Mesodermal cell (in vitro differentiated cells): ENCODE measurements at regions not wholly inside any gene's neighbourhood (a gene's known extent, or its start where the extent isn't known, plus 50 kb on each side); places are given as distances from the start of the nearest gene placed in this dataset.

Experiments
- H3K27ac ChIP-seq: 2 replicates; pipeline ENCODE4 v1.7.0; 2013; ENCODE audit warnings: mild to moderate bottlenecking, low read depth, low read length, moderate library complexity; ENCODE audit not compliant: severe bottlenecking
- H3K36me3 ChIP-seq: 2 replicates; pipeline ENCODE4 v1.7.1; 2013; ENCODE audit warnings: mild to moderate bottlenecking, low read length, moderate library complexity; ENCODE audit not compliant: control insufficient read depth, insufficient read depth
- H3K4me1 ChIP-seq: one replicate; pipeline ENCODE4 v1.7.1; 2013; ENCODE audit warnings: mild to moderate bottlenecking, low read length; ENCODE audit not compliant: insufficient read depth, control insufficient read depth, poor library complexity, severe bottlenecking
- H3K4me3 ChIP-seq: 2 replicates; pipeline ENCODE4 v1.7.0; 2013; ENCODE audit warnings: low read length, control low read depth, mild to moderate bottlenecking; ENCODE audit not compliant: insufficient read depth, poor library complexity, severe bottlenecking; ENCODE audit errors: extremely low read depth
- H3K9me3 ChIP-seq: 2 replicates; pipeline ENCODE4 v1.7.1; 2013; ENCODE audit warnings: mild to moderate bottlenecking, low read length, moderate library complexity; ENCODE audit not compliant: control insufficient read depth
- WGBS, 2 experiments: methylation state at CpG; one replicate each; pipeline ENCODE4 v1.1.5; 2013; ENCODE audit warnings: missing lambda C conversion rate in 2 of 2; ENCODE audit not compliant: insufficient coverage in 2 of 2; 5-methylcytosine and 5-hydroxymethylcytosine counted together

DNA sequence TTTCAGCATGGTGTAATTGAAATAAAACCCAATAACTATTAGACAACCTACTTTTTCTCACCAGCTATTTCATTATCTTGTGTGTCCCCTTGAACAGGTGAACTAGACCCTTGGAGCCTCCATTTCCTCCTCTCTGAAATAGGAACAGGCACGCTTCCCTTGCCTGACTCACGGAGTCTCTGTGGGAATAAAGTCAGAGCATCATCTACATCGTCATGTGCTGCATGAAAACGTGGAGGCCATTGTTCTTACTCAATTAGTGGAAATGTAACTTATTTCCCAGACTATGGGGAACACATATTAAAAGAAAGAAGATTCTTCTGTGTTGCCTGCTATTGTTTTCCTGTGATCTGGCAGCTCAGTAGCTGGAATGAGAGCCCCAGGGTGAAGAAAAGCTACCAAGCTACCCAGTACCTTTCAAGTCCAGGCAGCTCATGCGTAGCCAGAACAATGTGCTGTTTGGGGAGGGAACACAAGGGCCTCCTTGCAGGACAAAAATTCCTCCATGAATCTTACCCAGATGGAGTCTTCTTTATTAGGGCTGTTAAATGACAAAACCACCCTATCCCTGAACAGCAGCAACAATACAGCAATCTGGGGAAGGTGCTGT, 59.8 kb downstream of the SOX11 start:
- H3K36me3 ChIP-seq: no peaks in the 10 kb centered on the region
- H3K9me3 ChIP-seq: no peaks in the 10 kb centered on the region
- H3K4me3 ChIP-seq: no peak overlapping the region
- 75 to 100% methylated on average over 1 to 5 of the region's 5 CpGs for WGBS, 2 experiments
- H3K27ac ChIP-seq: no peak overlapping the region
- no peaks in the 10 kb centered on the region for H3K4me1 ChIP-seq

DNA sequence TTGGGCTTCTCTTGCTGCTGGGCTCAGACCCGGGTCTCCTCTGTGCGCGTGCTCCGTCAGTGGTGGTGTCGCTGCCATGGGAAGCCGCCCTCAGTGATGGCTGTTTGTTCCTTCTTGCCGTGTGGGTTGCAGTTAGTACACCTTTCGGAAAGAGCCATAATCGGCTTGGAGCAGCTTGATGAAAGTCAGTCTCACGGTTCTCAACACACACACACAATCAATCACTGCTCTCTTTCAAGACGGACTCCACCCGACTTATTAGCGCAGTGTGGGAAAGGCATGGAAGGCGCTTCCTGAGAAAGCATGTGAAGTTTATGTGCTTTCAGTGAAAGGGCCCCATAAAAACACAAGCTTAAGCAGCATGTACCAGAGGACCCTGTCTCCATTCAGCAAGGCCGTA, 64.1 kb downstream of the SOX11 start:
- Histone ChIP-seq H3K4me3 (no peak overlapping the region), H3K36me3 (no peaks in the 10 kb centered on the region), H3K4me1 (no peaks in the 10 kb centered on the region), H3K27ac (no peak overlapping the region), H3K9me3 (no peaks in the 10 kb centered on the region)
- whole genome bisulfite sequencing, 2 experiments: 91 to 96% methylated on average over 4 to 8 of the region's 15 CpGs

DNA sequence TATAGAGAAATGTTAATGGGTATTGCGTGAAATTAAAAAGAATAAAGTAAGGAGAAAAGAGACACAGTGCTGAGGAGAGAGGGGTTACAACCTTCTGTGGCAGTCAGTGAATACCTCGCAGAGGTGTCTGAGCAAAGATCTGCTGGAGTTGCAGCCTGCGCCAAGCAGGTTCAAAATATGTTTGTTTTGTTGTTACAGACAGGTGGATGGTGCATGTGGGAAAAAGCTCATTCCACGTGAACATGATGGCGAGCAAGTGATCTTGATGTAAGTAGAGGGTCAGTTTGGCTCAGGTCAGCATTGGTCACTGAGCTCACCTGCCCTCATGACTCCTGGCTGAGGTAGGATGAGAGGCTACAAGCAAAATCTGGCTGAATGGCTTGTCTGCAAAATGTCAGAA, 66.2 kb downstream of the SOX11 start:
- Histone ChIP-seq H3K36me3 (no peaks in the 10 kb centered on the region), H3K9me3 (no peaks in the 10 kb centered on the region), H3K4me1 (no peaks in the 10 kb centered on the region), H3K27ac (no peak overlapping the region), H3K4me3 (no peak overlapping the region)
- 80 to 98% methylated on average over 5 of the region's 5 CpGs for WGBS, 2 experiments

DNA sequence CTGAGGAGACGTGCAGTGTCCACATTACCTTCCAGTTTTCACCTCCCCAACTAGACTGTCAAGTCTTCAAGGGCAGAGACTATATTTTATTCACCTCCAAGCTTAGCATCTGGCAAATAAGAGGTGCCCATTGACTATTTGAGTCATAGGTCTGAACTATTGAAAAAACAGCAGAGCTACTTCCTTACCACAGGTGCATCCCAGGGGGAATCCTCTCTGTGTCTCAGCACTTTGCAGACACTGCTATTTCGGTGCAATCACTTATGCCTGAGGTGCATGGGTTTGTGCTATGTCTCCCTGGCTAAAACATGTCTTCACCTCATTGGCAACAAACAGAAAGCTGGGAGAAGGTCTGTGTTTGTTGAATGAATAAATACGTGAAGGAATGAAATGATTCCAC, 67.8 kb downstream of the SOX11 start:
- 73 to 92% methylated on average over 2 of the region's 3 CpGs for WGBS, 2 experiments
- no peak overlapping the region for H3K4me3 ChIP-seq
- no peaks in the 10 kb centered on the region for H3K4me1 ChIP-seq
- H3K9me3 ChIP-seq: no peaks in the 10 kb centered on the region
- H3K27ac ChIP-seq: no peak overlapping the region
- no peaks in the 10 kb centered on the region for H3K36me3 ChIP-seq

DNA sequence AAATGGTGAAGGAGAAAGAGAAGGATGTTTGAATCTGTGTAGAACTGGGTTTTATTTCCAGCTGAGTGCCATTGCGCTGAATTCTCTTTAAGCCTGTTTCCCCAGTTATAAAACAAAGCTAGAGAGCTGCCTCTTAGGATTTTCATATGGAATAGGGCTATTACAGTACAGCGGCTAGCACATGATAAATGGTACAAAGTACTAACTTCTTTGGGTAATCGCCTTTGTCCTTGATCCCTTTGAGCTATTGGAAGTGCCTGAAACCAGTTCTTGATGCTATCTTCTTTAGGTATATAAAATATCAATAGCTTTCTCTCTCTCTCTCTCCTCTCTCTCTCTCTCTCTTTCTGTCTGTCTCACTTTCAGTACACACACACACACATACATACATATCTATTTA, 71.3 kb downstream of the SOX11 start:
- Histone ChIP-seq H3K4me1 (peaks cover 23% of the 10 kb centered on the region), H3K4me3 (no peak overlapping the region), H3K27ac (no peak overlapping the region), H3K36me3 (no peaks in the 10 kb centered on the region), H3K9me3 (no peaks in the 10 kb centered on the region)
- 93 to 94% methylated on average over 2 to 3 of the region's 3 CpGs for WGBS, 2 experiments

DNA sequence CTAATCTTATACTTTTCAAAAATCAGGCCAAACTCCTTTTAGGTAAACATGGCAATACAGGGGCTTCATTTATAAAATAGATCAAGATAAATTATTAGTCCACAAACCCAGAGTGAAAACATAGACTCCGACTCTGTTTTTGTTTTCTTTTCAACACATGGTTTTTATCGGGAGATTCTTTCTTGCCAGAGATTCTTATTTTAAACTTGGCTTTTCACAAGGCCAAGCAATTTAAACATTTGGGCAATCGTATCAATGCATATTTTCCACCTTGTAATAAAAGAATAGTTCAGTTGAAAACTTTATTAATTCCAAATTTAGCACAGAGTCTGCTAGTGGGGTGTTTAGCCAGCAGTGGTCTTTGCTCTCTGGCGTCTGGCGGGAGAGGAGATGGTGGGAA, 71.9 kb downstream of the SOX11 start:
- H3K4me1 ChIP-seq: peaks cover 27% of the 10 kb centered on the region
- 90 to 100% methylated on average over 2 to 4 of the region's 5 CpGs for WGBS, 2 experiments
- H3K9me3 ChIP-seq: no peaks in the 10 kb centered on the region
- no peaks in the 10 kb centered on the region for H3K36me3 ChIP-seq
- H3K4me3 ChIP-seq: no peak overlapping the region
- H3K27ac ChIP-seq: no peak overlapping the region

DNA sequence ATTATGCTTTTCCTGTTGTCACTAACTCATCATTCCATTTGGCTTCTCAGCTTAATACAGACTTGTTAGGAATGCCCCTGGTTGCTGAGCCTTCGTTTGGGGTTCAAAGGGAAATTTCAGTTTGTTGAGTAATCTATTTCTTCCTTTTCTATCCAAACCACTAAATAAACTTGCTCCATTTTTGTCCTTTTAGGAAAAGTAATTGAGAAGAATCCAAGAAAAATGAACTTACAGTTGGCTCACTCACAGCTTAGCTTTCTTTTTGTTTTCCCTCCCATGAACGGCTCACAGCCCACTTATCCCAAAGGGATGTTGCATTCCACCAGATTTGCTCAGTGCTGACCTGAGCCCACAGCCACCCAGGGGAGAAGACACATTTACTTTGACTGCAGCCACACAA, 73.9 kb downstream of the SOX11 start:
- Histone ChIP-seq H3K9me3 (no peaks in the 10 kb centered on the region), H3K27ac (no peak overlapping the region), H3K36me3 (no peaks in the 10 kb centered on the region), H3K4me3 (no peak overlapping the region), H3K4me1 (peaks cover 31% of the 10 kb centered on the region)
- WGBS, 2 experiments: 88 to 100% methylated on average over 1 of the region's 2 CpGs

DNA sequence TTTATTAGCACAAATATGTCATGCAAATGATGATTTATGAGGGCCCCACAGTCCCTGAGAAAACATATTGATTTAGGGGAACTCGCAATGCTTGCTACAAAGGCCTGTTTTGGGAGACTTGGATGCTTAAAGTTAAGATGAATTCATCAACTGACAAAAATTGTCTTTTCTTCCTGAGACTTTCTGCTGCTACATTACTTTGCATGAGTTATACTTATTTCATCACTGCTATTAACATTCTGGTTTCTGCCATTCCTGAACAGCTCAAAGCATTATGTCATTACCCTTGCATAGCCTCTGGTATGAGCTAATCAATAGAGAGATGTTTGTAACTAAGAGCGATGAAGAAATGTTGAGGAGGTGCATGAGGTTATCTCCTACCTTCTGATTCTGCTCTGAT, 74.4 kb downstream of the SOX11 start:
- Histone ChIP-seq H3K4me1 (peaks cover 31% of the 10 kb centered on the region), H3K27ac (no peak overlapping the region), H3K4me3 (no peak overlapping the region), H3K9me3 (no peaks in the 10 kb centered on the region), H3K36me3 (no peaks in the 10 kb centered on the region)
- 86 to 100% methylated on average over 1 of the region's 2 CpGs for WGBS, 2 experiments

DNA sequence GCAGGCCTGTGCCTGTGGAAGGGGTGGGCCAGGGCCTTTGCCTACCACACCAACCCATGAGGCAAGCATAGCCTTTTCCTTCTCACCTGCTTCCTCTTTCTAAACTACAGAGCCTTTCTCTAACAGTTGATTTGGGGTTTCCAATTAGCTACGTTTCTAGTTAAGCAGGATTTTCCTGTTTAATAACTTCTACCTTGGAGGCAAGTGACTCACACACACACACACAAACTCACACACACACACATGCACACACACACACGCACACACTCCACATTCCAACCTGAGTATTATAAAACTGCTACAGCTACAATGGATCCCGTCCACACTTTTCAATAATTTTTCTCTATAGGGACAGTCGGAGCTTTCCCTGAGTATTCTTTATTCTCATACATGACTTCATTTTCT, 84.9 kb downstream of the SOX11 start:
- no peak overlapping the region for H3K4me3 ChIP-seq
- no peaks in the 10 kb centered on the region for H3K36me3 ChIP-seq
- H3K27ac ChIP-seq: no peak overlapping the region
- 88 to 90% methylated on average over 2 to 4 of the region's 4 CpGs for WGBS, 2 experiments
- H3K9me3 ChIP-seq: no peaks in the 10 kb centered on the region
- H3K4me1 ChIP-seq: no peaks in the 10 kb centered on the region

DNA sequence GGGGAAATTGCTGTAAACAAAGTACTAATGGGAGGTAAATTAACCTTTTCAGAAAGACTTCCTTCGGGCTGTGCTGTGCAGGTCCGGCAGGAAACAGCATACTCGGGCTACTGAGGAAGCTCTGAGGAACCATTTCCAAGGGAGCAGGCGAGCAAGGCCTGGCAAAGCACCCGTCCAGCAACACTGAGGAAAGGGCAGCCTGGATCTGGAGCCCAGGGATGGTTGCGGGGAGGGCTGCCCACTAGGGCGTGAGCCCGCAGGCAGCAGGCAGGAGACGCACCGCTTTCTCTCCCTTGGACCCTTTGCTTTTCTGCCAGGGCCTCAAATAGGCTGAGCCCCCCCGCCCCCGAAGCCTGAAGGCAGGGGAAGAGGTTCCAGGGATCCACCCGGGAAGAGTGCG, 89.5 kb downstream of the SOX11 start:
- 84% methylated on average over 9 to 10 of the region's 14 CpGs for WGBS, 2 experiments

DNA sequence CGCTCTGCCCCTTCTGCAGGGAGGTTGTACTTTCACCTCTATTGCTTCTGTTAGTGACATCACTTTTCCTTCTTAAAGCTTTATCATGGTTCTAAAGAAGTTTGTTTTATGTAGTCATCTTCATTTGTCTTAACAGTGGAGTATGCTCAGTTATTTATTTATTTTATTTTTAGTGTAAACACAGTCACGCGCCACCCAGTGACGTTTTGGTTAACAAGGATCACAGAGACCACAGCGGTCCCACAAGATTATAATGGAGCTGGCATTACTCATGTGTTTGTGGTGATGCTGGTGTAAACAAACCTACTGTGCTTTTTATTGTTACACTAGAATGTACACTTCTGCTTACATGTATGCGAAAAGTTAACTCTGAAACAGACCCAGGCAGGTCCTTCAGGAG, 89.9 kb downstream of the SOX11 start:
- Histone ChIP-seq H3K4me1 (no peaks in the 10 kb centered on the region), H3K4me3 (no peak overlapping the region), H3K27ac (no peak overlapping the region), H3K36me3 (no peaks in the 10 kb centered on the region), H3K9me3 (no peaks in the 10 kb centered on the region)
- 80 to 100% methylated on average over 1 of the region's 6 CpGs for WGBS, 2 experiments

More for the DNA sequence above, 89.5 kb downstream of the SOX11 start:
- Histone ChIP-seq H3K9me3 (no peaks in the 10 kb centered on the region), H3K4me1 (no peaks in the 10 kb centered on the region), H3K27ac (no peak overlapping the region), H3K36me3 (no peaks in the 10 kb centered on the region), H3K4me3 (no peak overlapping the region)
